ENCODE measurements at regions not wholly inside any gene's neighbourhood (a gene's known extent, or its start where the extent isn't known, plus 50 kb on each side); places are given as distances from the start of the nearest gene placed in this dataset.
A peak's percentile ranks its signal among the peaks of the same experiment; 100 is the strongest.

- DNase-seq = no peak
These were observed 80.0 kb downstream of the CLDN34 start for GRCh38 chrX:10047133-10047532.

DNA sequence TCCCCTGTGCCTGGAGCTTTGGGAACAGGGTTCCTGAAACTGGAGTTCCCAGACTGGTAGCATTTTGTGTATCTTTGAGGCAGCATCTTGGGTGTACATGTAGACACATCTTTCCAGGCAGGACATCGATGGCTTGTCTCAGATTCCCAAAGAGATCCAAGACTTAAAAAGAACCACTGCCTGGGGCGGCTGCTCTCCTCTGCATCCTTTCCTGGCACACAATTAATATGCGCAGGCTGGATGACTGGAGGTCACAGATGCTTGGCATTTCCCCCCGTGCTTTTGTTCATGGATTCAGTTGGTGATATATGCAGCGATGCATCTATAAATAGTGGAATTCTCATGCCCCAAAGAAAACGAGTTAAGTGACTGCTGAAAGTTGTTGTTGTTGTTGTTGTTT is 80.5 kb downstream of the CLDN34 start:
- peak in 1 of 58 donors; percentile 19 for DNase-seq

DNA sequence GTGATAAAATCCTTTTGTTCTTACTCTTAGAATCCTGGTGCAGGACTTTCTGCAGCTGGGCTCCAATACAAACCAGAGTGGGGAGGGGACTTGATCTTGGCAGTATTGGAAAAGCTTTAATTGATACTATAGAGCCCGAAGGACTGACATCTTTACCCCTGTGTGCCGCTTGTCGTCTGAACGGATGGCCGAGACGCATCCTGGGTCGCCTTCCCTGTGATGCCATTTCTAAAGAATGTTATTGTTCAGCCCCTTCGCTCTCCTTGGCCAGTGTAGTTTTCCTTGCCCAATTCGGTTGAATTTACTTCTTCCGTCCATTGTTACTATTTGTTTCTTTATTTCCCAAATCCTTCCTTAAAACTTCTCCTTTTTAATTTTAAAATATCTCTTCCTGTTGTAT is 80.9 kb downstream of the CLDN34 start:
- DNase-seq = no peak

DNA sequence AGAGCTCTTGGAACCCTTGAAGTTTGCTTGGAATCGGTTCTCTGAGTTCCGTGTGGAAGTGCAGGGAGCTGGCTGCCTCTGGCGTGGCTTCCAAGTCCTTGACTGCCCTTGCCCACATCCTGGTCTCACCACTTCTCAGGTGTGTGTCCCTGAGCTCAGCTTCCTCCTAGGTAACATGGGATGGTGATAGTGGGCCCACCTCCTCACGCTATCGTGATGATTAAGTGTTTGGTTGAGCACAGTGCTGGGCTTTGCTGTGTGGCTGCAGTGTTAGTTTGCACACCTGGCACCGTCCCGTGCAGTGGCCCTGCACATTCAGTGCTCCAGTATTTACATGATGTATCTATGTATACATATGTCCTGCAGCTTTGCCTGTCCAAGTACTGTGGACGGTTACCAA is 81.5 kb downstream of the CLDN34 start:
- DNase-seq = no peak

- no peak for DNase-seq
These were observed 82.1 kb downstream of the CLDN34 start for GRCh38 chrX:10049236-10049635.

- DNase-seq = peak in 19 of 58 donors; percentile 2 to 42 (median 11)
These were observed 83.3 kb downstream of the CLDN34 start for GRCh38 chrX:10050481-10050880.

DNA sequence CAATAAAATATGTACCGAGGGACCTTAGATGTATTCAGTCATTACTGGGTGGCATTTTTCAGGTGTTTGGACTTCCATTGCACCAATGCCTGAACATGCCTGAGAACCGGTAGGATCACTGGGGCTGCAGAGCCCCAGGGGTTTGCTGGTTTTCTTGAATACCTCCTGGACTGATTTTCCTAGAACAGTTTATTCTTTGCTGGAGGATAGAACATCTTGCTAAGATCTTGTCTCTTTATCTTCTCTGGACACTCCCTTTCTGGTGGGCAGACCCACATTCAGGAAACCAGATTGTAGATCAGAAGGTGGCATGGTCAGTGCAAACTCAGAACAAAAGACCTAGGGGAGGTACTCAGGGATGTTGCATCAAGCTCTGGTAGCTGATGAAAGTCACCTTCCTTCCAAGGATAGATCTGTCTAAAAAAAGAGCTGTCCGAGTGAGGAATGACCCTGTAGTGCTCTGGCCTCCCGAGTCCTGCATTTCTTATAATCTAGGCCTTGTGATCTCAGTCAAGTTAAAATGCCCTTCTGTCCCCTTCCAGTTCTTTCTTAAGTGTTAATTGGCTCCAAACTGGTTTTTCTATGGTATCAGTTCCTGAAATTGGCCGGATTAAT is 84.8 kb downstream of the CLDN34 start:
- no peak for DNase-seq

- DNase-seq = peak in 49 of 58 donors; percentile 0 to 78 (median 37)
These were observed 85.9 kb downstream of the CLDN34 start for GRCh38 chrX:10052906-10053625.

DNA sequence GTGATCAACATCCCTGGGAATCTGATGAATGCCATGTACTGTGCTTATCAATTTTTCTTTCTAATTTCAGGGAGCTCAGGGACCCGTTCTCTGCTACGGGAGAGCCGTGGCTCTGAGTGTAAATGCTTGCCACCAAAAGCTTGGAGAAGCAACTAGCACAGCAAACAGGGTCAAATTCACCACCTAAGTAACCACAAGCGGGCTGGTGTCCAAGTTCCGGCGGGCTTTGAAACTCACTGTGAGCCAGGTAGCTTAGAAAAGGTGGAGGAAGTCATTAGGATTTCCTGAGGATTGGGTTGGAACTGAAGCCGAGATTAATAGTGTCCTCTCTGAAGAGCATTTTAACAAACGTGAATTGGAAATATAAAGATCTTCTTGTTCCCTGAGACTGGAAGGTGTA is 87.2 kb downstream of the CLDN34 start:
- DNase-seq = no peak

GRCh38 chrX:10055430-10055829 is 88.3 kb downstream of the CLDN34 start:
- no peak for DNase-seq

GRCh38 chrX:10062352-10062751 is 94.4 kb upstream of the CLCN4 start:
- DNase-seq = no peak

DNA sequence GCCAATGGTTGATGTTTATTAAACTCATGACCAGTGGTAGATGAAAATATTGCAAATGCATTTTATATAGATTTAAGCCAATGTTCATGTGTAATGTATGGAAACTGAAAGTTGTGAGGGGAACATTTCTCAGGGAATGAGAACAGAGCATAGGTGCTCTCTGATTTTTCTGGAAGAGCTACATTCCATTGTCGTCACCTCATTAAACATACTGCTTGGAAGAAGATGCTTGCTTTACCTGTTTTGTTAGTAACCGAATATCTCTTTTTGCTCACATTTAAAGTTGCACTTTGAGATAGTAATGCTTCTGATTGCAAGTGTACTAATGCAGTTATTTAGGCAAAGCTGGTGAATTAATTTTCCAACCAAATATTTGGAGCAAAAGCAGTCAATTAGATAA is 93.8 kb upstream of the CLCN4 start:
- no peak for DNase-seq

DNA sequence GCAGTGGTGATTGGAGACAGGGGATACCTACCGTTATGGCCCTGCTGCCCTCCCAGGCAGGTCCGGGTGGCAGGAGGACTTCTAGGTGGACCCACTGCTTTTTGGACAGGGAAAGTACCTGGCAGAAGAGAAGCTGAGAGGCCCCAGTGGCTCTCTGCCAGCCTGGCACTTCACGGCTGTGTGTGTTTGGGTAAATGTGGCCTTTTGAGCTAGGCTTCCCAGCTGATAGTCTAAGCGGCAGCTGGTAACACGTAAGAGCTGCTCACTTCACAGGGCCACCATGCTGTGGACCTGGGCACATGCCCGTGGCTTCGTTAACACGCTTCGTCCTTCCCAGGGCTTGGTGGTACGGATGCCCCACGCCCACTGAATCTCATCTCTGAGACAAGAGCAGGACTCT is 92.0 kb upstream of the CLCN4 start:
- no peak for DNase-seq

DNA sequence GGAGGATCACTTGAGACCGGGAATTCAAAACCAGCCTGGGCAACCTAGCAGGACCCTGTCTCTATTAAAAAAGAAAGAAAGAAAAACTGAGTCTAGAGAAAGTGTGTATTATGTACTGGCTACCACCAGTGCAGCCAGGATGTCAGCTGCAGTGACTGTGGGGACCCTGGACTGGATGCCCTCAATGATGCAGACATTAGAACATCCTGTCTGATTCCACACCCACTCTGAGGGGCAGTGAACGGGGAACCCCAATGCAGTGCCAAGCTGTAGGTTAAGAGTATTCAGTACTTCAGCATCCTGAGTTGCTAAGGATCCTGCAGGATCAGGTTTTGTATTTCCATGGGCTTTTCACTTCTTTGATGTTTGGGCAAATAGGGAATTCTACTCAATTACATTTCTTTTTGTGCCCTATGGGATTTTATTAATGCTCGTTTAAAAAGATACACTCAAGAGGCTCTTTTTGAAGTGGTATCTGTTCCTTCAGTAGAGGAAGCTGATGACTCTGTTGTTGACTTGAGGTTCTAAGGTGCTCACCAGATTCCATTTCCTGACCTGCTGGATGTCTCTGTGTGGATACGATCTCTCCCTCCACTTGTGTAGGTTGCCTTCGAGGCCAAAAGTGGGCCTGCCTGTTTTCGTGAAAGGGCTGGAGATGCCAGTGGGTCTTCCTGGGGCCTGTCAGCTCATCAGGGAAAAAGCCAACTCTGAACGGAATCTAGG is 85.9 kb upstream of the CLCN4 start:
- DNase-seq = no peak

GRCh38 chrX:10071451-10072144 is 85.2 kb upstream of the CLCN4 start:
- DNase-seq = no peak

DNA sequence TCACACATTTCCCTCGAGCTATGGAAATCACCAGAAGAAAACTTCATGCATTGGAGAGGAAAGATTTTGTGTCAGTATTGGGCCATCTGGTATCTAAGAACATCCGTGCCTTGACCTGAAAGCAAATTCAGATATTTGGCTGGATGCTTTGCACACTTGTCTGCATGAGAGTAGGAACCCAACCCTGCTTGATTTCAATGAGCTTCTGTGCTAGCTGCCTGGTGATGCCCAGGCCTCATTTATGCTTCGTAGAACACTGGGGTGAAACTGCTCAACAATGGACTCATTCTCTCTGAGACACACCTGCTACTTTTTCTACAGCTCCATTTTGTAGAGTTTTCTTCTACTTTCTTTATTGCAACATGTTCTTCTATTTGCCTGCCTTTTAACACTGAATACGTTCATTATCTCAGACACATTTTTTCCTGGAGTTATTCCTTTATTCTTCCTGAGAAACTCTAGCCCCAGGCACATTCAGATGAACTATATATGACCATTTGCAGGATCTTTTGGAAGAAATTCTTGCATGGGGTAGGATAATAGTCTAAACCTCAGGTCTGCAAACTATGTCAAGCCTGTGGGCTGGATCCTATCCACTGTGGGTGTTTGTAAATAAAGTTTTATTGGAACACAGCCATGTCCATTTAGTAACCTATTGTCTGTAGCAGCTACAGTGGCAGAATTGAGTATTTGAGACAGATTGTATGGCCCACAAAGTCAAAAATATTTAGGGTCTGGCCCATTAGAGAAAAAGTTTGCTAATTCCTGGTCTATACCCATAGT is 83.8 kb upstream of the CLCN4 start:
- DNase-seq = peak in 11 of 58 donors; percentile 0 to 54 (median 13)

DNA sequence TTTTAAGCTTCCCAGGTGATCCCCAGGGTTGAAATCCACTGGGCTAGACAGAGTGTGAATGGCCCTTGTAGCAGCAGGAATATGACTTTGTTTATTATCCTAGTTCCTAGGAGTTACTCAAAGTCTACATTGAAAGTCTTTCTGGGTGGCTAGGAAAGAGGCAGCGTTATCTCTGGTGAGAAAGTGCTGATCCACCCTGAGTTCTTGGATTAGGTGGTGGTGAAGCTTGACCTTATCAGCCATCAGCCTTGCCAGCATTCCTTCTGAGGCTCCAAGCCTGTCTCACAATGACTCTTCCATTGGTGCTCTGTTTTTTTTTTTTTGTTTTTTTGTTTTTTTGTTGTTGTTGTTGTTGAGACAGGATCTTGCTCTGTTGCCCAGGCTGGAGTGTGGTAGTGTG is 83.1 kb upstream of the CLCN4 start:
- no peak for DNase-seq

DNA sequence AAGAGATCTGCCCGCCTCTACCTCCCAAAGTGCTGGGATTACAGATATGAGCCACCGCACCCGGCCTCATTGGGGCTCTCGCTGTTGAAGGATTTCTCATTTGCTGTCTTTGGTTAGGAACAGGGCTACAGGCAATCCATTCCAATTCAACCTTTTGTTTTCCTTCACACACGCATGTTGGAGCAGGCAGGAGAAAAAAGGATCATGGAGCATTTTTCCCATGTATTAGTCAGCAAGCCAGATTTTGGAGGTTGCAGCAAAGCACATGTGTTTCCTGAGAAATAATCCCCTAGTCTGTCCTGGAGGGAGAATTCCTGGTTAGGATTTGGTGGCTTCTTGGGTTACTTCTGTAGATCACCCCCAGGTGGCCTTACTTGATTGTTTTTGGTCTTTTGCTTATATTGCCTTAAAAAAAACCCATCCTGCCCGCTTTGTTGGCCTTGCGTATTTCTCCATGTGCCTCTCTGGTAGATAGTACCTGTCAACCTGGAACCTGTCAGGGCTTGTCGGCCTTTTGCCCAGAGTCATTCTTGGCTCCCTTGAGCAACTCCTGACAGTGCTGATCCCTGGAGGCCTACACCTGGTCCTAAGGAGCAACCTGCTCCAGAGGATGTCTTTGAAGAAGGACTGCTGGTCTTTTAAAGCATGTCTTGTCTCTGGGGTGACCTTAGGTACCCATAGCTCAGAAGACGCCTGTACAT is 82.4 kb upstream of the CLCN4 start:
- DNase-seq = no peak

GRCh38 chrX:10076765-10077164 is 80.0 kb upstream of the CLCN4 start:
- DNase-seq = no peak

GRCh38 chrX:10077425-10078188 is 79.2 kb upstream of the CLCN4 start:
- DNase-seq = no peak

Data from anterior cingulate cortex (tissue), 58 donors.